ENCODE measurements at regions not wholly inside any gene's neighbourhood (a gene's known extent, or its start where the extent isn't known, plus 50 kb on each side); places are given as distances from the start of the nearest gene placed in this dataset.

- Histone ChIP-seq H3K4me3 (ENCODE audit: low read depth in 2 of 2, low read length in 2 of 2) (no peak overlapping the region), H3K4me1 (ENCODE audit: control insufficient read depth, insufficient read depth, low read length) (no peaks in the 10 kb centered on the region), H3K9me3 (ENCODE audit: control insufficient read depth, insufficient read depth, low read depth, low read length) (no peaks in the 10 kb centered on the region), H3K27ac (ENCODE audit: low read length) (no peak overlapping the region), H3K27me3 (ENCODE audit: control insufficient read depth, insufficient read depth, low read length) (no peaks in the 10 kb centered on the region), H3K36me3 (ENCODE audit: control insufficient read depth, insufficient read depth, low read length) (no peaks in the 10 kb centered on the region)
- ATAC-seq (no peak), DNase-seq (ENCODE audit: low read depth, low spot score) (no peak)
- ChIA-PET POLR2A (no interaction called here), CTCF (no interaction called here)
- no TSS peak for BruUV-seq (replicated peaks)
- in situ Hi-C loops (cut with HindIII; ENCODE audit: low pct_unique_long_range_greater_than_20kb, low sequenced_read_pairs) = no loop called here
- intact Hi-C loops (cut with micrococcal nuclease; ENCODE audit: unreplicated experiment) = no loop called here
- TF ChIP-seq TCF7L2 (IDR thresholded peaks at IDR 0.05; ENCODE audit: low read depth, low read length) = no peak
These were observed 81.4 kb downstream of the KCTD12 start for GRCh38 chr13:76804801-76805200.

- intact Hi-C loops (cut with micrococcal nuclease; ENCODE audit: unreplicated experiment) = no loop called here
- Histone ChIP-seq H3K4me1 (ENCODE audit: control insufficient read depth, insufficient read depth, low read length) (no peaks in the 10 kb centered on the region), H3K27ac (ENCODE audit: low read length) (no peak overlapping the region), H3K4me3 (ENCODE audit: low read depth in 2 of 2, low read length in 2 of 2) (no peak overlapping the region), H3K9me3 (ENCODE audit: control insufficient read depth, insufficient read depth, low read depth, low read length) (no peaks in the 10 kb centered on the region), H3K27me3 (ENCODE audit: control insufficient read depth, insufficient read depth, low read length) (no peaks in the 10 kb centered on the region), H3K36me3 (ENCODE audit: control insufficient read depth, insufficient read depth, low read length) (no peaks in the 10 kb centered on the region)
- in situ Hi-C loops (cut with HindIII; ENCODE audit: low pct_unique_long_range_greater_than_20kb, low sequenced_read_pairs) = no loop called here
- ChIA-PET CTCF (no interaction called here), POLR2A (no interaction called here)
- BruUV-seq (replicated peaks) = no TSS peak
- TF ChIP-seq TCF7L2 (IDR thresholded peaks at IDR 0.05; ENCODE audit: low read depth, low read length) = no peak
- no peak for TF ChIP-seq CTCF (IDR thresholded peaks at IDR 0.05)
- TF ChIP-seq SIN3A (IDR thresholded peaks at IDR 0.05; ENCODE audit: borderline replicate concordance, insufficient read depth, low read depth, low read length) = no peak
- TF ChIP-seq REST (IDR thresholded peaks at IDR 0.05; ENCODE audit: insufficient read depth in 1 of 2, low read depth in 2 of 2, low read length in 1 of 2) = no peak
- TF ChIP-seq POLR2AphosphoS5 (IDR thresholded peaks at IDR 0.05; ENCODE audit: low read depth, low read length) = no peak
- no peak for ATAC-seq
- DNase-seq (ENCODE audit: low read depth, low spot score) = no peak
These were observed 82.4 kb downstream of the KCTD12 start for GRCh38 chr13:76803831-76804230.

GRCh38 chr13:76800943-76801342 lies 85.3 kb downstream of the KCTD12 start:
- Histone ChIP-seq H3K36me3 (ENCODE audit: control insufficient read depth, insufficient read depth, low read length) (no peaks in the 10 kb centered on the region), H3K9me3 (ENCODE audit: control insufficient read depth, insufficient read depth, low read depth, low read length) (no peaks in the 10 kb centered on the region), H3K27me3 (ENCODE audit: control insufficient read depth, insufficient read depth, low read length) (no peaks in the 10 kb centered on the region), H3K4me1 (ENCODE audit: control insufficient read depth, insufficient read depth, low read length) (no peaks in the 10 kb centered on the region), H3K27ac (ENCODE audit: low read length) (no peak overlapping the region), H3K4me3 (ENCODE audit: low read depth in 2 of 2, low read length in 2 of 2) (no peak overlapping the region)
- ChIA-PET POLR2A (no interaction called here), CTCF (no interaction called here)
- in situ Hi-C loops (cut with HindIII; ENCODE audit: low pct_unique_long_range_greater_than_20kb, low sequenced_read_pairs) (no loop called here), intact Hi-C loops (cut with micrococcal nuclease; ENCODE audit: unreplicated experiment) (no loop called here)
- DNase-seq (ENCODE audit: low read depth, low spot score) (no peak), ATAC-seq (no peak)
- no peak for TF ChIP-seq TCF7L2 (IDR thresholded peaks at IDR 0.05; ENCODE audit: low read depth, low read length)
- no peak for TF ChIP-seq SIN3A (IDR thresholded peaks at IDR 0.05; ENCODE audit: borderline replicate concordance, insufficient read depth, low read depth, low read length)
- TF ChIP-seq POLR2AphosphoS5 (IDR thresholded peaks at IDR 0.05; ENCODE audit: low read depth, low read length) = no peak
- no peak for TF ChIP-seq REST (IDR thresholded peaks at IDR 0.05; ENCODE audit: insufficient read depth in 1 of 2, low read depth in 2 of 2, low read length in 1 of 2)
- TF ChIP-seq CTCF (IDR thresholded peaks at IDR 0.05) = no peak
- no TSS peak for BruUV-seq (replicated peaks)

All from Panc1 (cell line).